Rectal smooth muscle tissue (tissue), 1 donor: ENCODE measurements at regions not wholly inside any gene's neighbourhood (a gene's known extent, or its start where the extent isn't known, plus 50 kb on each side); places are given as distances from the start of the nearest gene placed in this dataset.
A peak's percentile ranks its signal among the peaks of the same experiment; 100 is the strongest.

Experiments
- H3K27ac ChIP-seq: one replicate; pipeline ENCODE4 v1.7.0; 2013; ENCODE audit warnings: low read depth, low read length, inconsistent platforms
- H3K27me3 ChIP-seq: one replicate; pipeline ENCODE4 v1.7.0; 2013; ENCODE audit warnings: low read length; ENCODE audit not compliant: control insufficient read depth, insufficient read depth
- H3K36me3 ChIP-seq: one replicate; pipeline ENCODE4 v1.7.0; 2013; ENCODE audit warnings: low read length; ENCODE audit not compliant: control insufficient read depth, insufficient read depth
- H3K4me1 ChIP-seq: one replicate; pipeline ENCODE4 v1.7.0; 2013; ENCODE audit warnings: low read length; ENCODE audit not compliant: control insufficient read depth, insufficient read depth
- H3K4me3 ChIP-seq: one replicate; pipeline ENCODE4 v1.7.0; 2013; ENCODE audit warnings: low read length
- H3K9ac ChIP-seq: one replicate; pipeline ENCODE4 v1.7.0; 2013; ENCODE audit warnings: low read length

- peak overlapping the region; percentile 15 for H3K4me3 ChIP-seq
Measured at GRCh38 chr15:95325763-95326404, 1004.6 kb upstream of the NR2F2 start.

GRCh38 chr15:95326431-95327182 lies 1003.9 kb upstream of the NR2F2 start:
- H3K4me3 ChIP-seq, result peak overlapping the region; percentile 58
- no peaks in the 10 kb centered on the region for H3K36me3 ChIP-seq
- no peaks in the 10 kb centered on the region for H3K4me1 ChIP-seq
- H3K27ac ChIP-seq, result peak overlapping the region; percentile 32
- no peaks in the 10 kb centered on the region for H3K27me3 ChIP-seq
- no peak overlapping the region for H3K9ac ChIP-seq

More at GRCh38 chr15:95325763-95326404, 1004.6 kb upstream of the NR2F2 start:
- Histone ChIP-seq H3K4me1 (no peaks in the 10 kb centered on the region), H3K27me3 (no peaks in the 10 kb centered on the region), H3K27ac (no peak overlapping the region), H3K36me3 (no peaks in the 10 kb centered on the region), H3K9ac (no peak overlapping the region)

GRCh38 chr15:95327183-95327525 lies 1003.3 kb upstream of the NR2F2 start:
- no peaks in the 10 kb centered on the region for H3K4me1 ChIP-seq
- no peaks in the 10 kb centered on the region for H3K27me3 ChIP-seq
- no peak overlapping the region for H3K9ac ChIP-seq
- no peak overlapping the region for H3K27ac ChIP-seq
- H3K4me3 ChIP-seq, result peak overlapping the region; percentile 58
- H3K36me3 ChIP-seq, result no peaks in the 10 kb centered on the region

- Histone ChIP-seq H3K36me3 (no peaks in the 10 kb centered on the region), H3K4me3 (no peak overlapping the region), H3K27me3 (no peaks in the 10 kb centered on the region), H3K4me1 (no peaks in the 10 kb centered on the region), H3K27ac (no peak overlapping the region), H3K9ac (no peak overlapping the region)
Measured at GRCh38 chr15:95327661-95328060, 1002.8 kb upstream of the NR2F2 start.

GRCh38 chr15:95328559-95328958 lies 1001.9 kb upstream of the NR2F2 start:
- no peaks in the 10 kb centered on the region for H3K27me3 ChIP-seq
- no peaks in the 10 kb centered on the region for H3K4me1 ChIP-seq
- H3K36me3 ChIP-seq, result no peaks in the 10 kb centered on the region
- no peak overlapping the region for H3K4me3 ChIP-seq
- no peak overlapping the region for H3K27ac ChIP-seq
- H3K9ac ChIP-seq, result no peak overlapping the region

GRCh38 chr15:95329362-95329761 lies 1001.1 kb upstream of the NR2F2 start:
- no peak overlapping the region for H3K4me3 ChIP-seq
- no peaks in the 10 kb centered on the region for H3K36me3 ChIP-seq
- H3K9ac ChIP-seq, result no peak overlapping the region
- H3K27me3 ChIP-seq, result no peaks in the 10 kb centered on the region
- H3K4me1 ChIP-seq, result no peaks in the 10 kb centered on the region
- no peak overlapping the region for H3K27ac ChIP-seq

- no peaks in the 10 kb centered on the region for H3K36me3 ChIP-seq
- no peak overlapping the region for H3K27ac ChIP-seq
- H3K27me3 ChIP-seq, result no peaks in the 10 kb centered on the region
- no peak overlapping the region for H3K4me3 ChIP-seq
- H3K9ac ChIP-seq, result no peak overlapping the region
- no peaks in the 10 kb centered on the region for H3K4me1 ChIP-seq
Measured at GRCh38 chr15:95341686-95342085, 988.8 kb upstream of the NR2F2 start.

GRCh38 chr15:95345867-95346266 lies 984.6 kb upstream of the NR2F2 start:
- H3K9ac ChIP-seq, result no peak overlapping the region
- H3K4me3 ChIP-seq, result no peak overlapping the region
- no peaks in the 10 kb centered on the region for H3K27me3 ChIP-seq
- no peaks in the 10 kb centered on the region for H3K36me3 ChIP-seq
- H3K27ac ChIP-seq, result no peak overlapping the region
- H3K4me1 ChIP-seq, result no peaks in the 10 kb centered on the region

- no peak overlapping the region for H3K4me3 ChIP-seq
- H3K4me1 ChIP-seq, result no peaks in the 10 kb centered on the region
- H3K9ac ChIP-seq, result no peak overlapping the region
- no peak overlapping the region for H3K27ac ChIP-seq
- no peaks in the 10 kb centered on the region for H3K36me3 ChIP-seq
- H3K27me3 ChIP-seq, result no peaks in the 10 kb centered on the region
Measured at GRCh38 chr15:95346721-95347475, 983.6 kb upstream of the NR2F2 start.

GRCh38 chr15:95347837-95348236 lies 982.7 kb upstream of the NR2F2 start:
- H3K36me3 ChIP-seq, result no peaks in the 10 kb centered on the region
- H3K4me1 ChIP-seq, result no peaks in the 10 kb centered on the region
- H3K4me3 ChIP-seq, result no peak overlapping the region
- H3K27ac ChIP-seq, result no peak overlapping the region
- no peaks in the 10 kb centered on the region for H3K27me3 ChIP-seq
- no peak overlapping the region for H3K9ac ChIP-seq

GRCh38 chr15:95350908-95351307 lies 979.6 kb upstream of the NR2F2 start:
- no peak overlapping the region for H3K4me3 ChIP-seq
- no peak overlapping the region for H3K27ac ChIP-seq
- H3K36me3 ChIP-seq, result no peaks in the 10 kb centered on the region
- no peaks in the 10 kb centered on the region for H3K27me3 ChIP-seq
- no peaks in the 10 kb centered on the region for H3K4me1 ChIP-seq
- no peak overlapping the region for H3K9ac ChIP-seq

- no peaks in the 10 kb centered on the region for H3K4me1 ChIP-seq
- H3K27ac ChIP-seq, result no peak overlapping the region
- no peak overlapping the region for H3K9ac ChIP-seq
- no peaks in the 10 kb centered on the region for H3K36me3 ChIP-seq
- H3K4me3 ChIP-seq, result no peak overlapping the region
- H3K27me3 ChIP-seq, result no peaks in the 10 kb centered on the region
Measured at GRCh38 chr15:95352631-95353187, 977.8 kb upstream of the NR2F2 start.
